T47D (cell line): ENCODE measurements at regions not wholly inside any gene's neighbourhood (a gene's known extent, or its start where the extent isn't known, plus 50 kb on each side); places are given as distances from the start of the nearest gene placed in this dataset.
A peak's percentile ranks its signal among the peaks of the same experiment; 100 is the strongest.

Experiments used
- DNase-seq, 2 experiments: peaks; one replicate each; pipeline versions ENCODE4 v3.0.0 to v3.0.0-alpha.2; 2011 to 2012; ENCODE audit warnings: low read depth in 1 of 2, low spot score in 1 of 2
- JUND ChIP-seq: IDR thresholded peaks from 2 replicates; pipeline ENCODE4 v1.6.1; 2012; ENCODE audit warnings: low read depth
- in situ Hi-C: cut with HindIII; loops from 2 replicates; pipeline ENCODE4 v1.10.0; 2016; ENCODE audit warnings: low sequenced_read_pairs, low pct_unique_long_range_greater_than_20kb

GRCh38 chr21:21921410-21922232 is 923.4 kb downstream of the NCAM2 start:
- in situ Hi-C loops: no loop called here
- peak; percentile 29 to 87 for DNase-seq
- peak; percentile 92 for TF ChIP-seq JUND

DNA sequence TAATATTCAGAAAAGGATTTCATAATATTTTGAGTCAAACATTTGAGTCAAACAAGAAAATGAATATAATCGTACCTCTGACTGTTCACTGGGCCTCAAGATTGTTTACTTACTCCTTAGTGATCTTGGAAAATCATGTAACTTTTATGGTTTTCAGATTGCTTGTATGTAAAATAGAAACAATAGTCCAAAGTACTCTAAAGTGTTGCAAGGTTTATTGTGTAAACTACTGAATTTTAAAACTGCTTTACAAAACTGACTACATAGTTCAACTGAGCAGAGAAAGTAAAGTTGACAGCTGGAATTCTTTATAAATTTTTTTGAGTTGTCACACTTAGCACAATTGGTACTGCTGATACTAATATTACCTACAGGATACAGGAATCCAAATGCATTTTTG is 931.0 kb downstream of the NCAM2 start:
- in situ Hi-C loops: no loop called here
- no peak for DNase-seq
- no peak for TF ChIP-seq JUND

DNA sequence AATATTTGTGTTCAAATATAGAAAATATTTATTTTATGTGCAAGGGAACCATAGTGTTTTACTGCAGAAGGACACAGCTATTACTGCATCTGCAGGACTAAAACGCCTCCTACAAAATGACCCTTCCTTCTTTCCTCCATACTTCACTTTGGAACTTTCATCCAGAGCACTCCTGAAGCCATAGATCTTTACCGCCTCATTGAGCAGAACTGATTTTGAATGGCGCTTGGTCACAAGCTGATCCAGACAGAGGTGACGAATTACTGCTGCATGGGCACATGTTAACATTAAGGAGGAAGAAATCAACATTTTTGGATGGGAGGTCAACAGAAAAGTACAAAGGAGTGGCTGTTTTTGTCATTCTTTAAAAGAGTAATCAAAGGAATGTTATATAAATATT is 931.6 kb downstream of the NCAM2 start:
- no peak for TF ChIP-seq JUND
- no peak for DNase-seq
- in situ Hi-C loops: no loop called here

GRCh38 chr21:21952566-21952965 is 954.4 kb downstream of the NCAM2 start:
- no peak for TF ChIP-seq JUND
- in situ Hi-C loops: no loop called here

DNA sequence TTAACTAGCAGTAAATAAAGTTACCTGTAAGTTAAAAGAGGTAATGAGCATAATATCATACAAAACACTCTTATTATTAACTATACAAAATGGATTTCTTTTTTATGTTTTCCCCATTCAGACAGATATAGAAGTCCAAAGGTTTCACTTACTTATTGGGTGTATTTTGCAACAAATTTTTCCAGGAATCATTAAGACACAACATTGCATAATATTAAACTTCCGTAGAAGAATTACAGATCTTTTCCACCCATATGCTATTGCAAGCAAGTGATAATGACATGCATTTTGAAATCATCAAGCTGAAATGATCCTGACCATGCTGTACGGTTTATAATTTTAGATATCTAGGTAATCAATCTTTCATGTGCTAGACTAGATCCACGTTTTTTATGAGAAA is 957.0 kb downstream of the NCAM2 start:
- no peak for DNase-seq
- no peak for TF ChIP-seq JUND
- in situ Hi-C loops: no loop called here

More at GRCh38 chr21:21952566-21952965, 954.4 kb downstream of the NCAM2 start:
- no peak for DNase-seq

- in situ Hi-C loops: no loop called here
- TF ChIP-seq JUND: no peak
- no peak for DNase-seq
Measured at GRCh38 chr21:21957490-21957889, 959.3 kb downstream of the NCAM2 start.

DNA sequence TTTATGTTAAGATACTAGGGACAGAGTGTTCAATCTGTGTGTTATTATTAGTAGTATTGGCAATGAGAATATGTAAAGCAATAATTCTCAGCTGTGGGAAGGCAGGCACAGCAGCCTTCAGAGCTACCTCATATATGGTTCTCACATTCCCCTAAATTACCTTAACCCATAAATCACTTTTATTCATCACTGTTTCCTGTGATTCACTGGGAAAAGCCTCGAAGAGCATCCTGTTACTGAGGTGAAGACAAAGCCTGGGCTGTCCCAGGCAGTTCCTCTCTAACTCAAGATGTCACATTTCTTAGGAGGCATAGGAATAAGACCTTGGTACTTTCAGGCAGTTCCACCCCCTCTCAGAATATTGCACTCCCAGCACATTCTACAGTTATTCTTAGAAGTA is 965.7 kb downstream of the NCAM2 start:
- in situ Hi-C loops: no loop called here
- no peak for DNase-seq
- no peak for TF ChIP-seq JUND

DNA sequence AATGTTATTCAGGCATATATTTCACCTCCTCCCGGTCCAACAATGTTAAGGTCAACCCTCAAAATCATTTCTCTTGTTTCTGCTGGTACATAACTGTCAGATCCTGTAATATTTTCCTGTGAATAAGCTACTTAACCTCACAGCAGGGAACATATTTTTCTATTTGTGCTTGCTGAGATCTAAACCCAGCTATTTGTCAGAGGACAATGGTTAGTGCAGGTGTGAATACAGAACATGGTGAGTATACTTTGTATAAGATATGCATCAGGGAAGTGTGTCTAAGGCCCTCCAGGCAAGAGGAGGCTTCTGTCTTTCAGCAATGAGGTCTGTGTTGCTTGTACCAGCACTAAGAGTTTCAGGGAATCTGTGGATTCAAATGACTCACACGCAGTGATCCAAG is 970.6 kb downstream of the NCAM2 start:
- TF ChIP-seq JUND: 0 out of 2 replicates have a peak, but pooled peaks have one; percentile 36
- peak; percentile 8 to 97 for DNase-seq
- in situ Hi-C loops: no loop called here

GRCh38 chr21:21969211-21969610 is 971.0 kb downstream of the NCAM2 start:
- DNase-seq: peak; percentile 7 to 87
- 0 out of 2 replicates have a peak, but pooled peaks have one; percentile 1 for TF ChIP-seq JUND
- in situ Hi-C loops: no loop called here

DNA sequence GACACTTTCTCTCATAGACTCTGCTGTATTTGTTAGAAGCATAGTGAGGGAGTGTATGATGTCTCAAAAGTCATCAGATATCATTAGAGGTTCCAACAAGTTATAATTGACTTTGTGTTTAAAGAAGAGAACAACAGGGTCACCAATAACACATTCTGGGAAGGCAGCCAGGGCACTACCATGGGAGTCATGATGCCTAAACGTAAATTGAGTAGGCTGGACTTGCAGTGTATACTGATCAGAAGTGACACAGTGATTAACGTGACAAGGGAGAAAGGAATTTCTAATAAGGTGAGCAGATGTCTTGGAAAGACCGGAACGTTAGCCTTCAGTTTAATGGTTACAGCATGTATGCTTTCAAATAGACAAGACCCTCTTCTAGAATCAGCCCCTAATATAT is 973.2 kb downstream of the NCAM2 start:
- in situ Hi-C loops: no loop called here
- DNase-seq: peak in 1 of 2 experiments; percentile 50
- no peak for TF ChIP-seq JUND

DNA sequence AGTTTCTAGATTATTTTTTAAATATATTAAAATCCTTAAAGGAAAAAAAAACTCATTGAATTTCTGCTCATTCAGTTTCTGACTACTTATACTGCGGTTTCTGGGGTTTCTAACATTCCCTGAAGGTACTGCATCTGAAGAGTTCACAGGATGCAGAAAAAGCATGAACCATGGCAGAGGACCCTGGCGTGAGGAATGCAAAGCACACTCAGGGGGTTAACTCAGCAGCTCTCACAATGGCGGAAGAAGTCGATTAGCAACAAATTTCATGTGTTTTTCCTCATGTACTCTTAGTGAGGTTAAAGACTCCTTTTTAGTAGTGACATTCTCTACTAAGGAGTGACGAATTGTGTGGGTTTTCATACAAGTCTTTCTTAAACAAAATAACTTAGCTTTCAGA is 975.6 kb downstream of the NCAM2 start:
- no peak for TF ChIP-seq JUND
- in situ Hi-C loops: no loop called here
- DNase-seq: no peak

DNA sequence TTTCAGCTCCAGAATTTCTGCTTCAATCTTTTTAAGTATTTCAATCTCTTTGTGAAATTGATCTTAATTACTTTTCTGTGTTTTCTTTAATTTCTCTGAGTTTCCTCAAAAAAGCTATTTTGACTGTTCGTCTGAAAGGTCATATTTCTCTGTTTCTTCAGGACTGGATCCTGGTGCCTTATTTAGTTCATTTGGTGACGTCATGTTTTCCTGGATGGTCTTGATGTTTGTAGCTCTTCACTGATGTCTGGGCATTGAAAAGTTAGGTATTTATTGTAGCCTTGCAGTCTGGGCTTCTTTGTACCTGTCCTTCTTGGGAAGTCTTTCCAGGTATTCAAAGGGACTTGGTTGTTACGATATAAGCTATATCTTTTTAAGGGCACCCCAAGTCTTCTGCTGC is 998.7 kb downstream of the NCAM2 start:
- no peak for TF ChIP-seq JUND
- in situ Hi-C loops: no loop called here
- no peak for DNase-seq

DNA sequence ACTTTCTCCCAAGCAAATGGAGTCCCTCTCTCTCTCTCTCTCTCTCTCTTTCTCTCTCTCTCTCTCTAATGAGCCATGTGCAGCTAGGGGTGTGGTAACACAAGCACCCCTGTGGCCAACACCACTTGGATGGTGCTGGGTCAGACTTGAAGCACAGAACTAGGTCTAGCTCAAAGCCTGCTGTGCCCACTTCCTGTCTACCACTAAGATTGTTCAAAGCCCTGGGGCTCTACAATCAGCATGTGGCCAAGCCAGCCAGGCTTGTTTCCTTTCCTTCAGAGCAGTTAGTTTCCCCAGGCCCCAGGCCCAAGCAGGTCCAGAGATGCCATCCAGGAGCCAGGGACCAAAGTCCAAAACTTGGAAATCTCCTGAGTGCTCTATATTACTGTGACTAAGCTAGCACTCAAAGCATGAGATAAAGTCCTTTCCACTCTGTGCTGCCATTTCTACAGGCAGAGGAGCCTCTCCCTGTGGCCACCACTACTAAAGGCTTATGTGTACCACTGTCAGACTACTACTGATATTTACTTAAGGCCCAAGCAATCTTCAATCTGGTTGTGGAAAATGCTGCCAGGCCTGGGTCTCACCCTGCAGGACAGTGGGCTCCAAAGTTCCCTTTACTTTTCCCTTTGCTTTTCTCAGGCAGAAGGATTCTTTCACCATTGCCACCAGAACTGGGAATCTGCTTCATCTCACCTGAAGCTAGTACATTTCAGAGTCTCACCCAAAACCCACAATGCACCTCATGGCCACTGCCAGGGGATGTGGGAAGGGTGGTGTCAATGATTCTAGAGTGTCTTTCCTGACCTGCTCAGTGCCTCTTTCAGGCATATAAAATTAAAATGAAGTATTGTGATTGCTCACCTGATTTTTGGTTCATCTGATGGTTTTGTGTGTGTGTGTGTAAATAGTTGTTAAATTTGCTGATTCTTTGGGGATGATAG is 999.5 kb downstream of the NCAM2 start:
- DNase-seq: peak in 1 of 2 experiments; percentile 33

More for the DNA sequence above, 999.5 kb downstream of the NCAM2 start:
- TF ChIP-seq JUND: no peak
- in situ Hi-C loops: no loop called here
